Colonic mucosa (tissue), 4 donors: ENCODE measurements at regions not wholly inside any gene's neighbourhood (a gene's known extent, or its start where the extent isn't known, plus 50 kb on each side); places are given as distances from the start of the nearest gene placed in this dataset.

ENCODE experiments used
- DNase-seq: peaks from one replicate; pipeline ENCODE4 v3.0.0-alpha.2; 2020
- H3K27ac ChIP-seq: fragments of 200-600 bp; one replicate; pipeline ENCODE4 v1.8.0; 2021
- H3K27me3 ChIP-seq: fragments of 200-600 bp; one replicate; pipeline ENCODE4 v1.8.0; 2021
- H3K36me3 ChIP-seq: fragments of 200-600 bp; one replicate; pipeline ENCODE4 v1.8.0; 2021
- H3K4me1 ChIP-seq: fragments of 200-600 bp; one replicate; pipeline ENCODE4 v1.8.0; 2021; ENCODE audit warnings: mild to moderate bottlenecking
- H3K4me3 ChIP-seq: fragments of 200-600 bp; one replicate; pipeline ENCODE4 v1.8.0; 2021
- H3K9ac ChIP-seq, 2 donors: one replicate each; pipeline ENCODE4 v1.7.0; 2013; ENCODE audit warnings: control low read depth in 2 of 2, low read depth in 2 of 2, low read length in 2 of 2
- H3K9me3 ChIP-seq: fragments of 200-600 bp; one replicate; pipeline ENCODE4 v1.8.0; 2021
- intact Hi-C: fragments of 100-400 bp; cut with DNase I; formaldehyde crosslinking; loops from one replicate; pipeline ENCODE4 v1.14.1; 2022
- TF ChIP-seq, protein P1 (sequence below): fragments of 200-600 bp; IDR thresholded peaks from one replicate; pipeline ENCODE4 v1.8.0; 2022; ENCODE audit warnings: antibody characterized with exemption, mild to moderate bottlenecking
- donor health status: healthy.
- donor health status: DM: no; HTN: no; CAD: no.
- donor health status: DM: no; HTN: no; CAD: no.

DNA sequence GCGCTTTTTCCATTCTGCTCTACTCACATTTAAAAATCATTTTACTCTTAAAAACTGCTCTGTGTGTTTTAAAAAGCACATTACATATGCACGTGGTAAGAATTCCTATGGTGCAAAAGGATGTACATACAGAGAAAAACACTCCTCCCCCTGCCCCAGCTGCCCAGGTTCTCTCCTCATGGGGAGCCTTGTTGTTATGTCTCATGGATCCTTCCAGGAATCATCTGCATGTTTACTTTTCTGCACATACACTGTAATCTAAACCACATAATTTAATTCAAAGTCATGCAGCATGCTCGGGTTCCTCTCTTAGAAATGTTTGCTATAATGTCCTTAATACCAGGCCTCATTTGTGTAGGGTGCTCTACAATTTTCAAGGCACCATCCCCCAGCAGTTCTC is 243.3 kb downstream of the LOXHD1 start:
- H3K4me3 ChIP-seq, result no peak overlapping the region
- no peaks in the 10 kb centered on the region for H3K9me3 ChIP-seq
- no peaks in the 10 kb centered on the region for H3K4me1 ChIP-seq
- no peak overlapping the region for H3K9ac ChIP-seq
- H3K36me3 ChIP-seq, result no peaks in the 10 kb centered on the region
- intact Hi-C loops, result no loop called here
- H3K27me3 ChIP-seq, result no peaks in the 10 kb centered on the region
- no peak for DNase-seq
- TF ChIP-seq, protein P1, sequence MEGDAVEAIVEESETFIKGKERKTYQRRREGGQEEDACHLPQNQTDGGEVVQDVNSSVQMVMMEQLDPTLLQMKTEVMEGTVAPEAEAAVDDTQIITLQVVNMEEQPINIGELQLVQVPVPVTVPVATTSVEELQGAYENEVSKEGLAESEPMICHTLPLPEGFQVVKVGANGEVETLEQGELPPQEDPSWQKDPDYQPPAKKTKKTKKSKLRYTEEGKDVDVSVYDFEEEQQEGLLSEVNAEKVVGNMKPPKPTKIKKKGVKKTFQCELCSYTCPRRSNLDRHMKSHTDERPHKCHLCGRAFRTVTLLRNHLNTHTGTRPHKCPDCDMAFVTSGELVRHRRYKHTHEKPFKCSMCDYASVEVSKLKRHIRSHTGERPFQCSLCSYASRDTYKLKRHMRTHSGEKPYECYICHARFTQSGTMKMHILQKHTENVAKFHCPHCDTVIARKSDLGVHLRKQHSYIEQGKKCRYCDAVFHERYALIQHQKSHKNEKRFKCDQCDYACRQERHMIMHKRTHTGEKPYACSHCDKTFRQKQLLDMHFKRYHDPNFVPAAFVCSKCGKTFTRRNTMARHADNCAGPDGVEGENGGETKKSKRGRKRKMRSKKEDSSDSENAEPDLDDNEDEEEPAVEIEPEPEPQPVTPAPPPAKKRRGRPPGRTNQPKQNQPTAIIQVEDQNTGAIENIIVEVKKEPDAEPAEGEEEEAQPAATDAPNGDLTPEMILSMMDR, result no peak
- no peak overlapping the region for H3K27ac ChIP-seq

DNA sequence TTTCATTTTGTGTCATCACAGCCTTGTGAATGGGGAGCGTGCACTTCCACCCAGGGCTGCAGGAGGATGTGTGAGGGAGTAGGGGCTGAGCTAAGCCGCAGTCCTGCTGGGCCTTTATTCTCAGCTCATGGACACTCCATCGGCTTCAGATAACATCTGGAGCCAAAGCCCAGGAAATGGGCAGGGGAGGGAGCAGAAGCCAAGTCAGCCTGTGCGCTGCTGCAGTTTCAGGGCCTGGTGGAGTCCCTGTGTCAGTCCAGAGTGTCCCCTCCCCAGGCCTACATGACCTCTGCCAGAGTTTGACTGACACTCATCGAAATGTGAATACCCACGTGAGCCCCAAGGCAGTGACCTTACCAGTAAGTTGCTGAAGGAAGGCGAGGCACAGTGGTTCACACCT is 242.2 kb downstream of the LOXHD1 start:
- Histone ChIP-seq H3K36me3 (no peaks in the 10 kb centered on the region), H3K9ac (no peak overlapping the region), H3K27me3 (no peaks in the 10 kb centered on the region), H3K9me3 (no peaks in the 10 kb centered on the region), H3K27ac (no peak overlapping the region), H3K4me1 (no peaks in the 10 kb centered on the region), H3K4me3 (no peak overlapping the region)
- intact Hi-C loops, result no loop called here
- DNase-seq, result no peak
- TF ChIP-seq, protein P1, result no peak

DNA sequence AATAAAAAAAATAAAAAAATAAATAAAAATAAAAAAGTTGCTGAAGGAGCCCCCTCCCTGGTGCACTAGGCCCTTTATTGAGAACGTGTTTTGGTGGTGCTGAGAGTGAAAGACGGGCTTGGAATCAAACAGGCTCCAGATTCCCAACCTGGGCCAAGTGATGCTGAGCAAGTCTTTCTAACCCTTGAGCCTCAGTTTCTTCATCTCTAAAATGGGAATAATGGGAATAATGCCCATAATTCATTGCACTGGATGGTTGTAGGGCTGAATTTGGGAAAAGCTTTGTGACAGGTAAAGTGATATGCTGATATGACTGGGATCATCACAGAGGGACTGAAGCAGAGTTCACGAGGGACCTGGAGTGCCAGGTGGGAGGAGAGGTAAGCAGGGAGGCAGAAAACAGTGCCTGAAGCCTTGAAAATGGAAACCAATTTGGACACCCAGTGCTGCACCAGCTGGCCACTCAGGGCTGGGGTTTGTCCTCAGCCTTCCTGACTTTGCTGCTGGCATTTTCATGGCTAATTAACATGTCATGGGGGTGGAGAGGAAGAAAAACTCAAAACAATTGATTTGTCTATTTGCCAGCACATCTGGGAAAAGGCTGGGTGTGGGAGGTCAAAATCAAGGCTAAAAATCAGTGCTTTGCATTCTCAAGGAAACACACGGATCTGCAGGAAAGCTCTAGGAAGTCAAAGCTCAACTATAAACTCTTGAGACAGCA is 241.3 kb downstream of the LOXHD1 start:
- Histone ChIP-seq H3K4me1 (no peaks in the 10 kb centered on the region), H3K4me3 (no peak overlapping the region), H3K27ac (no peak overlapping the region), H3K27me3 (no peaks in the 10 kb centered on the region), H3K9me3 (no peaks in the 10 kb centered on the region), H3K36me3 (no peaks in the 10 kb centered on the region), H3K9ac (no peak overlapping the region)
- intact Hi-C loops, result no loop called here
- TF ChIP-seq, protein P1, result no peak
- no peak for DNase-seq

DNA sequence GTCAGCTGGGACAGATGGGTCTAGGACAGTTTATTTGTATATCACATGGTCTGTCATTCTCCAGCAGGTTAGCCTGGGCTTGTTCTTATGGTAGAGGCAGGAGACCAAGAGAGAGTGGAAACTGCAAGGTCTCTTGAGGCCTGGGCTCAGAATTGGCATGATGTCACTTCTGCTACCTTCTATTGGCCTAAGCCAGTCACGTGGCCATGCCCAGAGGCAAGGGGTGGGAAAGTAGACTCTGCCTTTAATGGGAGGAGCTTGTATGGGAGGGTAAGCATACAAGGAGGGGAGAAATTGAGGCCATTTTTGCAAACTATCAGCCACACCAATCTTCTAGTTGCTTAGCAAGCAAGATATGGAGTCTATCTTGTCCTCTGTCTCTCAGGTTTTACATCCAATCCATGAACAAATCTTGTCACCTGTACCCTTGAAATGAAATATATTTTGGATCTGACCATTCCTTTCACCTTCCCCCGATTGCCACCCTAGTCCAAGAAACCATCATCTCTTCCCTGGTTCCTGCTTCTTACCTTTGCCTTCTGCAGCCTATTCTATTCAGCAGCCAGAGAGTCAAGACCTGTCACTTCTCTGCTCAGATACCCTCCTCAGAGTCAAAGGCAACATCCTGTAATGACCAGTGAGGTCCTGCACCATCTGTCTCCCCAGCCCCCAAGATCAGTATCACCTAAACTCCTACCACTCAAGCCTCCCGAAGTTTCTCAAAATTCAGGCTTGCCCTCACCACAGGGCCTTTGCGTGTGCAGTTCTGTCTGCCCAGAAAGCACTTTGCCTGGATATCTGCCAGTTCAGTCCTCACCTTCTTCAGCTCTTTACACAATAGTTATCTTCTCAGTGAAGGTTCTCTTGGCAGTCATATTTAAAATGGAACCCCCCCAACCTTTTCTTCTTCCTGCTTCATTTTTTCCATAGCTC is 240.0 kb downstream of the LOXHD1 start:
- Histone ChIP-seq H3K27me3 (no peaks in the 10 kb centered on the region), H3K36me3 (no peaks in the 10 kb centered on the region), H3K9me3 (no peaks in the 10 kb centered on the region), H3K4me3 (no peak overlapping the region), H3K4me1 (no peaks in the 10 kb centered on the region), H3K27ac (no peak overlapping the region), H3K9ac (no peak overlapping the region)
- DNase-seq, result no peak
- intact Hi-C loops, result no loop called here
- TF ChIP-seq, protein P1, result no peak

DNA sequence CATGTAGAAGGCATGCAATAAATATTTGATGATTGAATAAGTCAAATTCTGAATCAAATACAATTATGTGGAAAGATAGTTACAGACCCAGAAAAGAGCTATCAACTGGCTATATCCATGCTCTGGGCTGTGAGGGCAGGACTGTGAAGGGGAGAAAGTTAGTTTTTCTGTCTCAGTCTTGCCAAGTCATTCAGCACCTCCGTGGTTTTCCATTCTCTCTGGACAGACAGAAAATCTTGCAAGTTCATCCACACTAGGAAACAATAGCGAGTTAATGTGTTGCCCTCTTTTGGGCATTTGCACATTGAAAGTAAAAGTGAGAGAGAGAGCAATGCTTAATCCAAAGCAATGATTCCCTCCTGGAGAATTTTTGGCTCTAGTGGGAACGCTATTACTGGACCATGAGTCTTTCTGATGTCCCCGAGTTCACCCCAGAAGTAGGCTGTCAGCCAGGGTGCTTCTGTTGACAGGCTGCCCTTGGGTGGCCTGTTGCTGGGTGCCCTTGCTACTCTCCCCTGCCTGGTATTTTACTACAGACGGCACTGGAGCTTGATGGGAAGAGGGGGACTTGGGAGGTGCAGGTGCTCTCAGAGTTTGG is 238.3 kb downstream of the LOXHD1 start:
- H3K4me3 ChIP-seq, result no peak overlapping the region
- no peaks in the 10 kb centered on the region for H3K27me3 ChIP-seq
- H3K9ac ChIP-seq, result no peak overlapping the region
- H3K4me1 ChIP-seq, result no peaks in the 10 kb centered on the region
- no peak overlapping the region for H3K27ac ChIP-seq
- H3K36me3 ChIP-seq, result no peaks in the 10 kb centered on the region
- intact Hi-C loops, result no loop called here
- TF ChIP-seq, protein P1, result no peak
- DNase-seq, result no peak
- no peaks in the 10 kb centered on the region for H3K9me3 ChIP-seq
